OCI-LY7 (cell line): ENCODE measurements at regions not wholly inside any gene's neighbourhood (a gene's known extent, or its start where the extent isn't known, plus 50 kb on each side); places are given as distances from the start of the nearest gene placed in this dataset.
A peak's percentile ranks its signal among the peaks of the same experiment; 100 is the strongest.

Experiments
- CTCF ChIP-seq: fragments of 200-600 bp; sonication (generic); conservative IDR thresholded peaks from 2 replicates; pipeline ENCODE4 v1.5.1; 2014; ENCODE audit warnings: mild to moderate bottlenecking, antibody characterized with exemption, low read length, moderate library complexity, mixed read lengths
- EZH2phosphoT487 ChIP-seq: fragments of 200-600 bp; sonication (generic); IDR thresholded peaks from 2 replicates; pipeline ENCODE4 v1.6.1; 2018; ENCODE audit warnings: low read depth, borderline replicate concordance, mild to moderate bottlenecking, mixed run types, antibody characterized with exemption, low read length, moderate library complexity, mixed read lengths

- TF ChIP-seq CTCF (peak; percentile 52), EZH2phosphoT487 (no peak)
Measured at GRCh38 chrX:45849261-45849862, 648.7 kb upstream of the DIPK2B start.
